Liver (tissue), 8 donors: ENCODE measurements at regions not wholly inside any gene's neighbourhood (a gene's known extent, or its start where the extent isn't known, plus 50 kb on each side); places are given as distances from the start of the nearest gene placed in this dataset.

ENCODE experiments used
- DNase-seq: peaks from one replicate; pipeline ENCODE4 v3.0.0-alpha.2; 2017; ENCODE audit warnings: low spot score
- H3K27ac ChIP-seq, 2 donors: one replicate each; pipeline ENCODE4 v1.7.0; 2013; ENCODE audit warnings: inconsistent platforms in 2 of 2, low read length in 2 of 2, control low read depth in 1 of 2, low read depth in 1 of 2, mild to moderate bottlenecking in 1 of 2
- H3K27me3 ChIP-seq, 4 donors: one replicate each; pipeline versions ENCODE4 v1.6.1 to v1.7.0; 2013; ENCODE audit warnings: low read length in 3 of 4, inconsistent platforms in 1 of 4, mild to moderate bottlenecking in 1 of 4, moderate library complexity in 1 of 4; ENCODE audit not compliant: control insufficient read depth in 4 of 4, insufficient read depth in 4 of 4
- H3K36me3 ChIP-seq, 4 donors: one replicate each; pipeline versions ENCODE4 v1.6.1 to v1.7.0; 2013; ENCODE audit warnings: low read length in 3 of 4, mild to moderate bottlenecking in 3 of 4, low read depth in 1 of 4, moderate library complexity in 1 of 4; ENCODE audit not compliant: control insufficient read depth in 4 of 4, insufficient read depth in 3 of 4
- H3K4me1 ChIP-seq, 4 donors: one replicate each; pipeline versions ENCODE4 v1.6.1 to v1.7.0; 2013; ENCODE audit warnings: low read length in 3 of 4, mild to moderate bottlenecking in 3 of 4, moderate library complexity in 1 of 4; ENCODE audit not compliant: control insufficient read depth in 4 of 4, insufficient read depth in 4 of 4
- H3K4me3 ChIP-seq, 3 donors: one replicate each; pipeline versions ENCODE4 v1.6.1 to v1.7.0; 2013; ENCODE audit warnings: low read length in 3 of 3, control low read depth in 1 of 3, low read depth in 1 of 3, mild to moderate bottlenecking in 1 of 3
- H3K9ac ChIP-seq, 2 donors: one replicate each; pipeline ENCODE4 v1.7.0; 2013; ENCODE audit warnings: low read length in 2 of 2, mild to moderate bottlenecking in 2 of 2, moderate library complexity in 2 of 2, control low read depth in 1 of 2, low read depth in 1 of 2
- H3K9me3 ChIP-seq, 4 donors: one replicate each; pipeline versions ENCODE4 v1.6.1 to v1.7.0; 2013; ENCODE audit warnings: low read length in 3 of 4; ENCODE audit not compliant: control insufficient read depth in 4 of 4
- EGR1 ChIP-seq, 2 donors: IDR thresholded peaks; 2 replicates each; pipeline ENCODE4 v1.6.1; 2016 to 2018; ENCODE audit warnings: antibody characterized with exemption in 2 of 2, low read depth in 2 of 2
- FOXA1 ChIP-seq: IDR thresholded peaks from 2 replicates; pipeline ENCODE4 v1.6.1; 2016; ENCODE audit warnings: antibody characterized with exemption
- FOXA2 ChIP-seq: IDR thresholded peaks from 2 replicates; pipeline ENCODE4 v1.6.1; 2016; ENCODE audit warnings: antibody characterized with exemption
- GABPA ChIP-seq, 2 donors: IDR thresholded peaks in 1 of 2; conservative IDR thresholded peaks in 1 of 2; 2 replicates each; pipeline ENCODE4 v1.6.1; 2016; ENCODE audit warnings: antibody characterized with exemption in 2 of 2, mild to moderate bottlenecking in 1 of 2, moderate library complexity in 1 of 2
- HNF4A ChIP-seq, 2 donors: conservative IDR thresholded peaks; 2 replicates each; pipeline ENCODE4 v1.6.1; 2016; ENCODE audit warnings: antibody characterized with exemption in 2 of 2, mild to moderate bottlenecking in 2 of 2
- HNF4G ChIP-seq: IDR thresholded peaks from 2 replicates; pipeline ENCODE4 v1.6.1; 2016; ENCODE audit warnings: antibody characterized with exemption
- JUND ChIP-seq, 2 donors: IDR thresholded peaks; 2 replicates each; pipeline ENCODE4 v1.6.1; 2016; ENCODE audit warnings: antibody characterized with exemption in 2 of 2
- NR2F2 ChIP-seq: IDR thresholded peaks from 2 replicates; pipeline ENCODE4 v1.6.1; 2016; ENCODE audit warnings: antibody characterized with exemption
- RAD21 ChIP-seq, 2 donors: IDR thresholded peaks; 2 replicates each; pipeline ENCODE4 v1.6.1; 2016; ENCODE audit warnings: antibody characterized with exemption in 2 of 2, mild to moderate bottlenecking in 2 of 2
- RXRA ChIP-seq, 2 donors: IDR thresholded peaks; 2 replicates each; pipeline ENCODE4 v1.6.1; 2017 to 2018; ENCODE audit warnings: antibody characterized with exemption in 2 of 2, mild to moderate bottlenecking in 1 of 2
- SP1 ChIP-seq: IDR thresholded peaks from 2 replicates; pipeline ENCODE4 v1.6.1; 2018; ENCODE audit warnings: antibody characterized with exemption, mild to moderate bottlenecking
- TAF1 ChIP-seq: conservative IDR thresholded peaks from 2 replicates; pipeline ENCODE4 v1.6.1; 2016; ENCODE audit warnings: antibody characterized with exemption, mild to moderate bottlenecking
- YY1 ChIP-seq: IDR thresholded peaks from 2 replicates; pipeline ENCODE4 v1.6.1; 2016; ENCODE audit warnings: antibody characterized with exemption, mild to moderate bottlenecking
- whole genome bisulfite sequencing: extraction: QIAGEN DNeasy Blood & Tissue Kit; methylation state at CpG from one replicate; pipeline ENCODE4 v1.1.7; 2013; 5-methylcytosine and 5-hydroxymethylcytosine counted together
- TF ChIP-seq, protein P1 (sequence below): IDR thresholded peaks from 2 replicates; pipeline ENCODE4 v1.6.1; 2016; ENCODE audit warnings: antibody characterized with exemption, mild to moderate bottlenecking
- TF ChIP-seq, protein P2 (sequence below): IDR thresholded peaks from 2 replicates; pipeline ENCODE4 v1.6.1; 2016; ENCODE audit warnings: antibody characterized with exemption
- TF ChIP-seq, protein P3 (sequence below): IDR thresholded peaks from 2 replicates; pipeline ENCODE4 v1.6.1; 2016; ENCODE audit warnings: antibody characterized with exemption
- TF ChIP-seq, protein P4 (sequence below): fragments of 150-350 bp; IDR thresholded peaks from 2 replicates; pipeline ENCODE4 v1.5.1; 2017; ENCODE audit warnings: improper control_type of control experiment, low read depth, low read length; ENCODE audit not compliant: missing input control
- donor health status: healthy.
- donor health status: healthy.
- donor health status: healthy.
- donor health status: healthy.
- donor health status: healthy.

DNA sequence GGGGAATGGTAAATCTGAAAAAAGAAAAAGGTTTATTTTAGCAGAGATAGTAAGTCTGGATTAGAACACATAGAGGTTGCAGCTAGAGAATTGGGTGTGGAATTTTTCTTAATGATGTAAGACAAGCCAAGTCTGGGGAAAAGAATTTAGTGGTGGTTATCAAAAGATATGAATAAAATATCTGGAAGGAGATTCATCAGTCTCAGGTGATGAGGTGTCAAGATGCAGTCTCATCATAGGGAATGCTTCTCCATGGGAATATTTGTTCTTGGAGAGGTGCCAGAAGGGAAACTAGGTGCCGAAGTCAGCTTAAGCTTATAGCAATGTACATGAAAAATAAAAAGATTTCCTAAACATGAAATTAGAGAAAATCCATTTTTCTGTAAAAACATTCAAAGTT, 504.1 kb upstream of the NR3C2 start:
- Histone ChIP-seq H3K36me3 (no peaks in the 10 kb centered on the region), H3K27me3 (no peaks in the 10 kb centered on the region), H3K9me3 (no peaks in the 10 kb centered on the region), H3K27ac (no peak overlapping the region), H3K9ac (no peak overlapping the region), H3K4me3 (no peak overlapping the region), H3K4me1 (no peaks in the 10 kb centered on the region)
- whole genome bisulfite sequencing, result 86% methylated on average over 1 of the region's 1 CpG
- no peak for DNase-seq
- TF ChIP-seq RAD21 (IDR thresholded peaks at IDR 0.05), result no peak
- TF ChIP-seq FOXA1, result no peak
- TF ChIP-seq FOXA2, result no peak
- no peak for TF ChIP-seq NR2F2
- TF ChIP-seq TAF1, result no peak

DNA sequence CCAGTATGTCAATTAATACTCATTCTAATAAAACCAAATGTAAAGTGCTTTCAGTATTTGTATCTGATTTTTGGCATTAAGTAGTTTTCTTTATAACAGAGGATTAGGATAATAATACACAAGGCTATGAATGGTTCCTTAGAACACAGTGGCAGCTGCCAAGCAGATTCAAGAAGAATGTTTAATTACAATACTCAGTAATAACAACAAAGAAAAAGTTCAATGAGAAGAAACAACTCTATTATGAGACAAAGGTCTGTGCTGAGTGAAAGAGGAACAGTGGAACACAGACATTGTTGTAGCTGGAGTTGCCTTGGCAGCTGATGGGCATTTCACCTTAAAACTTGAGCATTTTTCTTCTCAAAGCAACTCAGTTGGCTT, 502.6 kb upstream of the NR3C2 start:
- Histone ChIP-seq H3K27me3 (no peaks in the 10 kb centered on the region), H3K27ac (no peak overlapping the region), H3K4me3 (no peak overlapping the region), H3K9me3 (no peaks in the 10 kb centered on the region), H3K9ac (no peak overlapping the region), H3K4me1 (no peaks in the 10 kb centered on the region), H3K36me3 (no peaks in the 10 kb centered on the region)
- no peak for TF ChIP-seq GABPA (IDR thresholded peaks at IDR 0.05 in 1 of 2, conservative IDR thresholded peaks at IDR 0.05 in 1 of 2)
- no peak for TF ChIP-seq YY1
- TF ChIP-seq EGR1 (IDR thresholded peaks at IDR 0.05; ENCODE audit: low read depth in 2 of 2), result no peak
- TF ChIP-seq, protein P1, sequence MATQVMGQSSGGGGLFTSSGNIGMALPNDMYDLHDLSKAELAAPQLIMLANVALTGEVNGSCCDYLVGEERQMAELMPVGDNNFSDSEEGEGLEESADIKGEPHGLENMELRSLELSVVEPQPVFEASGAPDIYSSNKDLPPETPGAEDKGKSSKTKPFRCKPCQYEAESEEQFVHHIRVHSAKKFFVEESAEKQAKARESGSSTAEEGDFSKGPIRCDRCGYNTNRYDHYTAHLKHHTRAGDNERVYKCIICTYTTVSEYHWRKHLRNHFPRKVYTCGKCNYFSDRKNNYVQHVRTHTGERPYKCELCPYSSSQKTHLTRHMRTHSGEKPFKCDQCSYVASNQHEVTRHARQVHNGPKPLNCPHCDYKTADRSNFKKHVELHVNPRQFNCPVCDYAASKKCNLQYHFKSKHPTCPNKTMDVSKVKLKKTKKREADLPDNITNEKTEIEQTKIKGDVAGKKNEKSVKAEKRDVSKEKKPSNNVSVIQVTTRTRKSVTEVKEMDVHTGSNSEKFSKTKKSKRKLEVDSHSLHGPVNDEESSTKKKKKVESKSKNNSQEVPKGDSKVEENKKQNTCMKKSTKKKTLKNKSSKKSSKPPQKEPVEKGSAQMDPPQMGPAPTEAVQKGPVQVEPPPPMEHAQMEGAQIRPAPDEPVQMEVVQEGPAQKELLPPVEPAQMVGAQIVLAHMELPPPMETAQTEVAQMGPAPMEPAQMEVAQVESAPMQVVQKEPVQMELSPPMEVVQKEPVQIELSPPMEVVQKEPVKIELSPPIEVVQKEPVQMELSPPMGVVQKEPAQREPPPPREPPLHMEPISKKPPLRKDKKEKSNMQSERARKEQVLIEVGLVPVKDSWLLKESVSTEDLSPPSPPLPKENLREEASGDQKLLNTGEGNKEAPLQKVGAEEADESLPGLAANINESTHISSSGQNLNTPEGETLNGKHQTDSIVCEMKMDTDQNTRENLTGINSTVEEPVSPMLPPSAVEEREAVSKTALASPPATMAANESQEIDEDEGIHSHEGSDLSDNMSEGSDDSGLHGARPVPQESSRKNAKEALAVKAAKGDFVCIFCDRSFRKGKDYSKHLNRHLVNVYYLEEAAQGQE, result no peak
- no peak for DNase-seq

DNA sequence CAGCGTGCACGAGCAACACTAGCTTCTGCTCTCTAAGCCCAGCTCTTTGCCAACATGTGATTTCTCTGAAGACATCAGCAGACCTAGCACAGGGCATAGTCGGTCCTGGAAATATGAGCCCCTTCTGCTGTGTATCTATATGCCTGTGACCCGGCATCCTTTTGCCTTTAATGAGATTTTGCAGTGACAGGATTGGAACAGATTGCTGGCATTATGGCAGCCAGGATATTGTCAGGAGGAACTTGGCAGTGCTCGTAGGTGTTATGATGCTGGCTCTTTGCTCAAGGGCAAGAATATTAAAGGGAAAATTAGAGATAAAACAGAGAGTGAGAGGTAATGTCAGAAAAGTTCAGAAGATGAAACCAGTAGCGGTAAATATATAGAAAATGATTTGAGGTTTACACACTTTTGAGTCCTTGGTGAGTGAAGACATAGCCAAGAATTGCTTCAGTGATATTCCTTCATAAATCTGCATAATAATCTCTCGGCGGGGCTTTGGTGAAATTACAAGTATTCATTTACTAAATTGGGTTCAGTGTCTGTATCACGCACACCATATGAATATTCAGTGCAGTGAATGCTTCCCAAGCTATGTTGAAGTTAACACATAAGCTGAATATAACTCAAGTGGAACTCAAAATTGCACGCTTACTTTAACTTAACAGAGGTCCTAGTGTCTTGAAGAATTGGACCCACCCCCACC, 502.1 kb upstream of the NR3C2 start:
- WGBS, result 80% methylated on average over 10 of the region's 10 CpGs
- H3K27ac ChIP-seq, result no peak overlapping the region
- no peaks in the 10 kb centered on the region for H3K36me3 ChIP-seq
- TF ChIP-seq EGR1 (IDR thresholded peaks at IDR 0.05; ENCODE audit: low read depth in 2 of 2), result no peak
- TF ChIP-seq GABPA (IDR thresholded peaks at IDR 0.05 in 1 of 2, conservative IDR thresholded peaks at IDR 0.05 in 1 of 2), result no peak
- TF ChIP-seq JUND (IDR thresholded peaks at IDR 0.05), result no peak
- TF ChIP-seq NR2F2, result no peak
- TF ChIP-seq RAD21 (IDR thresholded peaks at IDR 0.05), result no peak
- TF ChIP-seq TAF1, result no peak
- no peak for TF ChIP-seq HNF4A (conservative IDR thresholded peaks at IDR 0.05)
- TF ChIP-seq FOXA2, result no peak
- TF ChIP-seq, protein P2, sequence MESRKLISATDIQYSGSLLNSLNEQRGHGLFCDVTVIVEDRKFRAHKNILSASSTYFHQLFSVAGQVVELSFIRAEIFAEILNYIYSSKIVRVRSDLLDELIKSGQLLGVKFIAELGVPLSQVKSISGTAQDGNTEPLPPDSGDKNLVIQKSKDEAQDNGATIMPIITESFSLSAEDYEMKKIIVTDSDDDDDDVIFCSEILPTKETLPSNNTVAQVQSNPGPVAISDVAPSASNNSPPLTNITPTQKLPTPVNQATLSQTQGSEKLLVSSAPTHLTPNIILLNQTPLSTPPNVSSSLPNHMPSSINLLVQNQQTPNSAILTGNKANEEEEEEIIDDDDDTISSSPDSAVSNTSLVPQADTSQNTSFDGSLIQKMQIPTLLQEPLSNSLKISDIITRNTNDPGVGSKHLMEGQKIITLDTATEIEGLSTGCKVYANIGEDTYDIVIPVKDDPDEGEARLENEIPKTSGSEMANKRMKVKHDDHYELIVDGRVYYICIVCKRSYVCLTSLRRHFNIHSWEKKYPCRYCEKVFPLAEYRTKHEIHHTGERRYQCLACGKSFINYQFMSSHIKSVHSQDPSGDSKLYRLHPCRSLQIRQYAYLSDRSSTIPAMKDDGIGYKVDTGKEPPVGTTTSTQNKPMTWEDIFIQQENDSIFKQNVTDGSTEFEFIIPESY, result no peak
- TF ChIP-seq SP1, result no peak
- TF ChIP-seq, protein P3, sequence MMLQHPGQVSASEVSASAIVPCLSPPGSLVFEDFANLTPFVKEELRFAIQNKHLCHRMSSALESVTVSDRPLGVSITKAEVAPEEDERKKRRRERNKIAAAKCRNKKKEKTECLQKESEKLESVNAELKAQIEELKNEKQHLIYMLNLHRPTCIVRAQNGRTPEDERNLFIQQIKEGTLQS, result no peak
- no peak for TF ChIP-seq FOXA1
- TF ChIP-seq RXRA (IDR thresholded peaks at IDR 0.05), result no peak
- TF ChIP-seq, protein P4, sequence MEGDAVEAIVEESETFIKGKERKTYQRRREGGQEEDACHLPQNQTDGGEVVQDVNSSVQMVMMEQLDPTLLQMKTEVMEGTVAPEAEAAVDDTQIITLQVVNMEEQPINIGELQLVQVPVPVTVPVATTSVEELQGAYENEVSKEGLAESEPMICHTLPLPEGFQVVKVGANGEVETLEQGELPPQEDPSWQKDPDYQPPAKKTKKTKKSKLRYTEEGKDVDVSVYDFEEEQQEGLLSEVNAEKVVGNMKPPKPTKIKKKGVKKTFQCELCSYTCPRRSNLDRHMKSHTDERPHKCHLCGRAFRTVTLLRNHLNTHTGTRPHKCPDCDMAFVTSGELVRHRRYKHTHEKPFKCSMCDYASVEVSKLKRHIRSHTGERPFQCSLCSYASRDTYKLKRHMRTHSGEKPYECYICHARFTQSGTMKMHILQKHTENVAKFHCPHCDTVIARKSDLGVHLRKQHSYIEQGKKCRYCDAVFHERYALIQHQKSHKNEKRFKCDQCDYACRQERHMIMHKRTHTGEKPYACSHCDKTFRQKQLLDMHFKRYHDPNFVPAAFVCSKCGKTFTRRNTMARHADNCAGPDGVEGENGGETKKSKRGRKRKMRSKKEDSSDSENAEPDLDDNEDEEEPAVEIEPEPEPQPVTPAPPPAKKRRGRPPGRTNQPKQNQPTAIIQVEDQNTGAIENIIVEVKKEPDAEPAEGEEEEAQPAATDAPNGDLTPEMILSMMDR, result no peak
- TF ChIP-seq, protein P1, result no peak
- no peak for TF ChIP-seq HNF4G

More for the DNA sequence above, 502.1 kb upstream of the NR3C2 start:
- no peak overlapping the region for H3K4me3 ChIP-seq
- no peaks in the 10 kb centered on the region for H3K27me3 ChIP-seq
- no peaks in the 10 kb centered on the region for H3K9me3 ChIP-seq
- no peak for DNase-seq
- H3K9ac ChIP-seq, result no peak overlapping the region
- no peaks in the 10 kb centered on the region for H3K4me1 ChIP-seq
